Amniotic stem cell (primary cell): ENCODE measurements at regions not wholly inside any gene's neighbourhood (a gene's known extent, or its start where the extent isn't known, plus 50 kb on each side); places are given as distances from the start of the nearest gene placed in this dataset.
"Not testable (repeated sequence)": the region's sequence is repeated elsewhere in the genome, so short reads cannot be mapped to it uniquely, and the experiment has no call there.

Source experiments
- DNase-seq: peaks from one replicate; lab custom pipeline; 2025; lab: John Stamatoyannopoulos, UW

GRCh38 chr2:122011493-122012270 lies 256.2 kb downstream of the TSN start:
- no peak for DNase-seq

- no peak for DNase-seq
Observed at GRCh38 chr2:122018736-122019135, 263.3 kb downstream of the TSN start.

- no peak for DNase-seq
Observed at GRCh38 chr2:122019724-122020123, 264.3 kb downstream of the TSN start.

- no peak for DNase-seq
Observed at GRCh38 chr2:122020377-122020776, 264.9 kb downstream of the TSN start.

- DNase-seq = no peak
Observed at GRCh38 chr2:122021941-122022340, 266.5 kb downstream of the TSN start.

- no peak for DNase-seq
Observed at GRCh38 chr2:122022531-122022930, 267.1 kb downstream of the TSN start.

- DNase-seq = no peak
Observed at GRCh38 chr2:122023059-122023864, 267.8 kb downstream of the TSN start.

GRCh38 chr2:122027510-122028217 lies 272.2 kb downstream of the TSN start:
- DNase-seq = no peak

GRCh38 chr2:122028371-122029100 lies 273.1 kb downstream of the TSN start:
- peak; percentile 5 for DNase-seq

- no peak for DNase-seq
Observed at GRCh38 chr2:122029456-122029855, 274.0 kb downstream of the TSN start.

- DNase-seq = no peak
Observed at GRCh38 chr2:122029945-122030344, 274.5 kb downstream of the TSN start.

GRCh38 chr2:122031544-122032263 lies 276.3 kb downstream of the TSN start:
- DNase-seq = no peak

- DNase-seq = no peak
Observed at GRCh38 chr2:122032264-122032645, 276.8 kb downstream of the TSN start.

GRCh38 chr2:122033778-122034177 lies 278.3 kb downstream of the TSN start:
- DNase-seq = no peak

GRCh38 chr2:122034344-122034743 lies 278.9 kb downstream of the TSN start:
- no peak for DNase-seq

- no peak for DNase-seq
Observed at GRCh38 chr2:122034777-122035176, 279.3 kb downstream of the TSN start.

GRCh38 chr2:122038816-122039215 lies 283.4 kb downstream of the TSN start:
- not testable (repeated sequence) for DNase-seq

GRCh38 chr2:122041455-122041854 lies 286.0 kb downstream of the TSN start:
- DNase-seq = no peak

- not testable (repeated sequence) for DNase-seq
Observed at GRCh38 chr2:122051659-122052058, 296.2 kb downstream of the TSN start.

GRCh38 chr2:122055521-122055931 lies 300.1 kb downstream of the TSN start:
- DNase-seq = no peak

GRCh38 chr2:122056853-122057252 lies 301.4 kb downstream of the TSN start:
- no peak for DNase-seq
